HT1080 (cell line): ENCODE measurements at regions not wholly inside any gene's neighbourhood (a gene's known extent, or its start where the extent isn't known, plus 50 kb on each side); places are given as distances from the start of the nearest gene placed in this dataset.

ENCODE experiments used
- DNase-seq: peaks from one replicate; pipeline ENCODE4 v3.0.0-alpha.2; 2015; ENCODE audit warnings: low read depth

DNA sequence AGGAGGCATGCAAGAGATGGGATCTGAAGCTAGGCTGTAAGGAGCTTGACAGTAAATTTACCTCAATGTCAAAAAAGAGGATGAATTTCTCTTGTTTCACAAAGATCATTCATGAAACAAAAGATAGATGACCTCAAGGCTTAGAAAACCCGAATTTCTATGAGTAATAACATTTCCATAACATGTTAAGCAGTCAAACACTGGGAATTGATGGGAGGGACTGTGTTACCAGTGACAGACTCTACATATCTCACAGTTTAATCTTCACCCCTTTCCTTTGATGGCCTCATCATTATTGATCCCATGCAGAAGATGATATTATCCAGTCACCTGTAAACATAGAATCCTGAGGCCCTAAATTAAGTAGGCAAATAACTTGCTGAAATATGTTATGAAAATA, 53.5 kb upstream of the VGLL3 start:
- no peak for DNase-seq

DNA sequence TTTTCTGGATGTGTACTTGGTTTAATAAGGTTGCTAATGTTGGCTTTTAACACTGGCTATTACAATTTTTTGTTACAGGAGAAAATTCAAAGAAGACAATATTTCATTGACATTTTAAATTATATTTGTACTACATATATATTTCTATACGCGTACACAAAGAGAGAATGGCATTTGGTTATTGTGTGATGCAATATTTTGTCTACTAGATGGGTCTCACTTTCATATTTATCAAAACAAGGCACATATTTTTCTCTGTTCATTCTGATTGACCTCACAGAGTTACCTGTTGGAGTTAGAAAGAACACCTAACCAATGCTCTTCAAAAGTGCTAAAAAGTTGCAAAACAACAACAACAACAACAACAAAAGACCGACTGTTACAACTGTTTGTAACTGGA, 50.2 kb upstream of the VGLL3 start:
- no peak for DNase-seq
